HepG2 (cell line): ENCODE measurements at regions not wholly inside any gene's neighbourhood (a gene's known extent, or its start where the extent isn't known, plus 50 kb on each side); places are given as distances from the start of the nearest gene placed in this dataset.

Experiments
- ATAC-seq: fragments of 200-7000 bp; cut with Tn5 transposase; 3 replicates; pipeline ENCODE4 v1.9.1; 2020; ENCODE audit warnings: mild to moderate bottlenecking, moderate library complexity
- BruUV-seq: library from RNA; stranded (reverse); fragments of 400-500 nt; replicated peaks from 2 replicates; lab custom pipeline; 2021; lab: Mats Ljungman, UMichigan
- CTCF ChIA-PET: fragments of 300-600 bp; formaldehyde crosslinking; extraction: SDS; loops from one replicate; lab custom pipeline; 2021; ENCODE audit warnings: low total read pairs, inconsistent platforms, low intra/inter-chr PET ratio; lab: Yijun Ruan, JAX
- POLR2A ChIA-PET: fragments of 350-600 bp; sonication (Branson Sonifier 250); formaldehyde crosslinking; loops from one replicate; lab custom pipeline; 2020; ENCODE audit warnings: antibody characterized with exemption, inconsistent platforms; lab: Yijun Ruan, JAX
- DNase-seq: peaks from one replicate; pipeline ENCODE4 v3.0.0-alpha.2; 2015; ENCODE audit warnings: low spot score
- FAIRE-seq: peaks from 3 replicates; lab custom pipeline; 2011; peaks lifted over from hg19 to GRCh38; lab: Jason Lieb, UNC
- H2AFZ ChIP-seq: one replicate; pipeline ENCODE4 v1.6.1; 2011; ENCODE audit warnings: low read length, inconsistent platforms
- H3K27ac ChIP-seq: fragments of 300-600 bp; 3 replicates; pipeline ENCODE4 v1.8.0; 2011; ENCODE audit warnings: mixed run types, mild to moderate bottlenecking, mixed read lengths, low read length, inconsistent platforms; ENCODE audit not compliant: insufficient read depth; ENCODE audit errors: extremely low read length
- H3K27me3 ChIP-seq, 2 experiments: fragments of 200-600 bp in 1 of 2; 2 replicates in 1 of 2; 3 replicates in 1 of 2; pipeline versions ENCODE4 v1.6.0 to v1.8.0; 2011; ENCODE audit warnings: low read length in 2 of 2, mild to moderate bottlenecking in 2 of 2, moderate library complexity in 2 of 2, inconsistent platforms in 1 of 2; ENCODE audit not compliant: insufficient read depth in 2 of 2, control insufficient read depth in 1 of 2
- H3K36me3 ChIP-seq, 2 experiments: fragments of 200-600 bp in 1 of 2; replicated peaks in 1 of 2; 2 replicates in 1 of 2; 3 replicates in 1 of 2; pipeline versions ENCODE4 v1.5.1 to v1.8.0; 2011; ENCODE audit warnings: low read length in 2 of 2, inconsistent platforms in 1 of 2; ENCODE audit not compliant: insufficient read depth in 2 of 2, control insufficient read depth in 1 of 2
- H3K4me1 ChIP-seq: 2 replicates; pipeline ENCODE4 v1.5.1; 2012; ENCODE audit warnings: low read length, inconsistent platforms; ENCODE audit not compliant: insufficient read depth
- H3K4me2 ChIP-seq: 2 replicates; pipeline ENCODE4 v1.6.0; 2011; ENCODE audit warnings: low read depth, low read length, inconsistent platforms
- H3K4me3 ChIP-seq, 3 experiments: fragments of 200-600 bp in 1 of 3; sonication (generic), shearing (Covaris generic) in 1 of 3; replicated peaks in 1 of 3; 2 replicates each; pipeline ENCODE4 v1.5.1; 2011 to 2016; ENCODE audit warnings: low read length in 3 of 3, inconsistent platforms in 2 of 3, low read depth in 2 of 3, mild to moderate bottlenecking in 2 of 3, control low read depth in 1 of 3, mixed read lengths in 1 of 3; ENCODE audit not compliant: insufficient read depth in 1 of 3
- H3K79me2 ChIP-seq: one replicate; pipeline ENCODE4 v1.6.1; 2011; ENCODE audit warnings: low read length, inconsistent platforms; ENCODE audit not compliant: insufficient read depth
- H3K9ac ChIP-seq: 2 replicates; pipeline ENCODE4 v1.6.0; 2011; ENCODE audit warnings: mild to moderate bottlenecking, low read depth, low read length, inconsistent platforms; ENCODE audit not compliant: insufficient read depth
- H3K9me3 ChIP-seq: 2 replicates; pipeline ENCODE4 v1.5.1; 2012; ENCODE audit warnings: mild to moderate bottlenecking, low read length
- H4K20me1 ChIP-seq: 2 replicates; pipeline ENCODE4 v1.6.0; 2011; ENCODE audit warnings: inconsistent platforms, mild to moderate bottlenecking, low read length, moderate library complexity; ENCODE audit not compliant: insufficient read depth
- AKNA ChIP-seq: sonication (generic); formaldehyde crosslinking; IDR thresholded peaks from 2 replicates; pipeline ENCODE4 v1.4.0; 2020; ENCODE audit warnings: missing genetic modification reagents, borderline replicate concordance
- ATF4 ChIP-seq, 2 experiments: fragments of 450-650 bp in 1 of 2; sonication (generic) in 1 of 2; formaldehyde crosslinking; IDR thresholded peaks; 2 replicates each; pipeline versions ENCODE4 v1.5.0 to v1.8.0; 2020 to 2022; ENCODE audit warnings: mild to moderate bottlenecking in 1 of 2, missing genetic modification reagents in 1 of 2
- HNF4A ChIP-seq: sonication (generic); formaldehyde crosslinking; IDR thresholded peaks from 2 replicates; pipeline ENCODE4 v1.4.0; 2020; ENCODE audit warnings: missing genetic modification reagents
- HNRNPH1 ChIP-seq: fragments of 200-400 bp; formaldehyde crosslinking; optimal IDR thresholded peaks from 2 replicates; pipeline ENCODE3; 2017; ENCODE audit warnings: mild to moderate bottlenecking, low read depth, low read length
- RXRA ChIP-seq: sonication (generic); formaldehyde crosslinking; IDR thresholded peaks from 2 replicates; pipeline ENCODE4 v1.5.1; 2020; ENCODE audit warnings: missing genetic modification reagents
- SMAD3 ChIP-seq: sonication (generic); formaldehyde crosslinking; IDR thresholded peaks from 2 replicates; pipeline ENCODE4 v1.4.0; 2020; ENCODE audit warnings: missing genetic modification reagents
- THYN1 ChIP-seq: sonication (generic); formaldehyde crosslinking; IDR thresholded peaks from 2 replicates; pipeline ENCODE4 v1.8.1; 2023; ENCODE audit warnings: low read depth, mild to moderate bottlenecking, moderate library complexity, missing genetic modification reagents, borderline replicate concordance
- ZNF235 ChIP-seq: sonication (generic); formaldehyde crosslinking; IDR thresholded peaks from 2 replicates; pipeline ENCODE4 v1.8.1; 2023; ENCODE audit warnings: mild to moderate bottlenecking, missing genetic modification reagents, borderline replicate concordance
- ZNF282 ChIP-seq: fragments of 450-650 bp; IDR thresholded peaks from 2 replicates; pipeline ENCODE4 v1.6.1; 2018; ENCODE audit not compliant: partially characterized antibody
- ZNF629 ChIP-seq: sonication (generic); formaldehyde crosslinking; conservative IDR thresholded peaks from 2 replicates; pipeline ENCODE4 v1.5.0; 2020; ENCODE audit warnings: missing genetic modification reagents
- ZNF784 ChIP-seq: sonication (generic); formaldehyde crosslinking; IDR thresholded peaks from 2 replicates; pipeline ENCODE4 v1.5.1; 2020; ENCODE audit warnings: missing genetic modification reagents, mild to moderate bottlenecking, borderline replicate concordance
- WGBS: methylation state at CpG from one replicate; pipeline ENCODE4 v1.1.6; 2017; ENCODE audit warnings: low lambda C conversion rate; 5-methylcytosine and 5-hydroxymethylcytosine counted together
- in situ Hi-C: cut with HindIII; loops from 2 replicates; pipeline ENCODE4 v1.10.0; 2017; ENCODE audit warnings: low pct_unique_long_range_greater_than_20kb; ENCODE audit not compliant: extremely low pct_ligation_motif_present
- intact Hi-C: fragments of 100-400 bp; cut with micrococcal nuclease; formaldehyde crosslinking; loops from one replicate; pipeline ENCODE4 v1.10.0; 2022; ENCODE audit not compliant: unreplicated experiment
- TF ChIP-seq, protein P1 (sequence below): sonication (generic); formaldehyde crosslinking; IDR thresholded peaks from 2 replicates; pipeline ENCODE4 v1.8.1; 2023; ENCODE audit warnings: mild to moderate bottlenecking, missing genetic modification reagents

DNA sequence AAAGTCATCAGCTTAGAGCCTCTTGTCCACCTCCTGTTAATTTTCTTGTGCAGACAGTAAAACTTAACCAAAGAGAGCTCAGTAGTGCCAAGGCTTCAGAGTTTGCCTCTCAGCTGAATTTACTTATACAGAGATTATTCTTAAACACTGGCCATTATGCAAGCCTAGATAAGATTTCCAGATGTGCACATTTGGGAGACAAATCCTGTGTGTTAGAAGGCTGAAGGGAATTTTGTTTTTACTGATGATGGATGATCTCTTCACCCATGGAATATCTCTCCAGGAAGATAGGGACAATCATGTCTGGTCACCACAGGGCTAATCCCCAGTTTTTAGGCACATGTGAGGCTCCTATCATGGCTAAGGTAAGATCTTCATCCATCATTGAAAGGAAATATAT is 157.6 kb upstream of the FAT3 start:
- TF ChIP-seq HNF4A (CRISPR knock-in tag) (no peak), THYN1 (no peak), ZNF235 (CRISPR knock-in tag) (no peak), RXRA (CRISPR knock-in tag) (no peak), SMAD3 (CRISPR knock-in tag) (no peak), ZNF629 (CRISPR knock-in tag) (no peak)
- TF ChIP-seq, protein P1, sequence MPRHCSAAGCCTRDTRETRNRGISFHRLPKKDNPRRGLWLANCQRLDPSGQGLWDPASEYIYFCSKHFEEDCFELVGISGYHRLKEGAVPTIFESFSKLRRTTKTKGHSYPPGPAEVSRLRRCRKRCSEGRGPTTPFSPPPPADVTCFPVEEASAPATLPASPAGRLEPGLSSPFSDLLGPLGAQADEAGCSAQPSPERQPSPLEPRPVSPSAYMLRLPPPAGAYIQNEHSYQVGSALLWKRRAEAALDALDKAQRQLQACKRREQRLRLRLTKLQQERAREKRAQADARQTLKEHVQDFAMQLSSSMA (CRISPR knock-in tag): no peak
- TF ChIP-seq, all 625 proteins: peak for 0
- Histone ChIP-seq H3K27ac (no peak overlapping the region), H3K27me3 (no peaks in the 10 kb centered on the region), H4K20me1 (no peaks in the 10 kb centered on the region), H3K79me2 (no peaks in the 10 kb centered on the region), H3K36me3 (no peaks in the 10 kb centered on the region), H3K4me1 (no peaks in the 10 kb centered on the region), H3K9ac (no peak overlapping the region), H3K9me3 (peaks cover 31% of the 10 kb centered on the region), H3K4me3 (no peak overlapping the region), H3K4me2 (no peak overlapping the region), H2AFZ (no peak overlapping the region)
- CTCF ChIA-PET: no interaction called here
- in situ Hi-C loops (no loop called here), intact Hi-C loops (no loop called here)
- POLR2A ChIA-PET: no interaction called here
- DNase-seq (no peak), ATAC-seq (no peak), FAIRE-seq (no peak)
- no TSS peak for BruUV-seq

- Histone ChIP-seq H3K4me2 (no peak overlapping the region), H3K9ac (no peak overlapping the region), H3K4me3 (no peak overlapping the region), H3K27me3 (no peaks in the 10 kb centered on the region), H3K27ac (no peak overlapping the region), H2AFZ (no peak overlapping the region), H3K9me3 (peaks cover 18% of the 10 kb centered on the region; the same call in 1 of the 2 replicates), H3K79me2 (no peaks in the 10 kb centered on the region), H3K4me1 (no peaks in the 10 kb centered on the region), H3K36me3 (no peaks in the 10 kb centered on the region), H4K20me1 (no peaks in the 10 kb centered on the region)
- ATAC-seq (no peak), DNase-seq (no peak), FAIRE-seq (no peak)
- whole genome bisulfite sequencing: 1% methylated on average over 3 of the region's 3 CpGs
- in situ Hi-C loops (no loop called here), intact Hi-C loops (no loop called here)
- ChIA-PET POLR2A (no interaction called here), CTCF (no interaction called here)
- BruUV-seq: no TSS peak
- no peak for TF ChIP-seq ZNF784 (CRISPR knock-in tag)
- TF ChIP-seq ATF4 (CRISPR knock-in tag; IDR thresholded peaks at IDR 0.05): no peak
- TF ChIP-seq HNRNPH1: no peak
- TF ChIP-seq AKNA (CRISPR knock-in tag): no peak
- TF ChIP-seq ZNF282: no peak
Observed at GRCh38 chr11:92061456-92062062, 163.1 kb upstream of the FAT3 start.
